HFF-Myc (cell line): ENCODE measurements at regions not wholly inside any gene's neighbourhood (a gene's known extent, or its start where the extent isn't known, plus 50 kb on each side); places are given as distances from the start of the nearest gene placed in this dataset.

Source experiments
- DNase-seq: peaks from one replicate; pipeline ENCODE4 v3.0.0-alpha.2; 2011; ENCODE audit warnings: low read depth; ENCODE audit errors: extremely low read depth
- H3K4me3 ChIP-seq: replicated peaks from 2 replicates; pipeline ENCODE4 v1.5.1; 2011; ENCODE audit warnings: low read depth, mild to moderate bottlenecking, control low read depth, low read length
- CTCF ChIP-seq: IDR thresholded peaks from 2 replicates; pipeline ENCODE4 v1.5.1; 2012; ENCODE audit warnings: mild to moderate bottlenecking, low read depth, low read length, control low read depth; ENCODE audit errors: missing control alignments

GRCh38 chr5:173483160-173483559 lies 133.3 kb downstream of the BOD1 start:
- no peak overlapping the region for H3K4me3 ChIP-seq
- DNase-seq = no peak
- TF ChIP-seq CTCF = no peak

- H3K4me3 ChIP-seq = no peak overlapping the region
- DNase-seq = no peak
Measured at GRCh38 chr5:173481821-173482220, 134.6 kb downstream of the BOD1 start.

GRCh38 chr5:173480896-173481295 lies 135.6 kb downstream of the BOD1 start:
- TF ChIP-seq CTCF = no peak
- H3K4me3 ChIP-seq = no peak overlapping the region
- DNase-seq = no peak

More at GRCh38 chr5:173481821-173482220, 134.6 kb downstream of the BOD1 start:
- no peak for TF ChIP-seq CTCF

GRCh38 chr5:173479711-173480110 lies 136.7 kb downstream of the BOD1 start:
- TF ChIP-seq CTCF = no peak
- DNase-seq = no peak
- H3K4me3 ChIP-seq = no peak overlapping the region

GRCh38 chr5:173477345-173478040 lies 139.0 kb downstream of the BOD1 start:
- no peak overlapping the region for H3K4me3 ChIP-seq
- TF ChIP-seq CTCF = no peak
- DNase-seq = no peak

GRCh38 chr5:173475780-173476179 lies 140.7 kb downstream of the BOD1 start:
- H3K4me3 ChIP-seq = no peak overlapping the region
- no peak for DNase-seq
- no peak for TF ChIP-seq CTCF

GRCh38 chr5:173474881-173475287 lies 141.6 kb downstream of the BOD1 start:
- no peak for DNase-seq
- no peak overlapping the region for H3K4me3 ChIP-seq
- TF ChIP-seq CTCF = no peak
